ENCODE measurements at regions not wholly inside any gene's neighbourhood (a gene's known extent, or its start where the extent isn't known, plus 50 kb on each side); places are given as distances from the start of the nearest gene placed in this dataset.

- TF ChIP-seq CTCF (IDR thresholded peaks at IDR 0.05; ENCODE audit: insufficient read depth, low read length, poor library complexity, severe bottlenecking) (no peak), EZH2phosphoT487 (conservative IDR thresholded peaks at IDR 0.05; ENCODE audit: low read length) (no peak)
Observed at GRCh38 chr2:104745846-104746245, 108.1 kb upstream of the POU3F3 start.
